GM23338 (cell line): ENCODE measurements at regions not wholly inside any gene's neighbourhood (a gene's known extent, or its start where the extent isn't known, plus 50 kb on each side); places are given as distances from the start of the nearest gene placed in this dataset.

Experiments
- ATAC-seq: fragments of 200-7000 bp; cut with Tn5 transposase; 3 replicates; pipeline ENCODE4 v1.9.1; 2020
- DNase-seq: peaks from one replicate; pipeline ENCODE4 v3.0.0-alpha.2; 2015; ENCODE audit warnings: low spot score
- H2AFZ ChIP-seq: fragments of 200-600 bp; sonication (generic); 2 replicates; pipeline ENCODE4 v1.8.0; 2016; ENCODE audit warnings: antibody characterized with exemption, mild to moderate bottlenecking, moderate library complexity
- H3F3A ChIP-seq: fragments of 200-600 bp; sonication (generic); replicated peaks from 2 replicates; pipeline ENCODE4 v1.8.0; 2017; ENCODE audit warnings: antibody characterized with exemption, mixed run types, low read depth
- H3K27ac ChIP-seq: fragments of 200-600 bp; sonication (generic); 2 replicates; pipeline ENCODE4 v1.6.1; 2016; ENCODE audit warnings: low read depth
- H3K27me3 ChIP-seq: fragments of 200-600 bp; sonication (generic); 2 replicates; pipeline ENCODE4 v1.8.0; 2016; ENCODE audit warnings: mild to moderate bottlenecking, mixed run types, moderate library complexity; ENCODE audit not compliant: insufficient read depth
- H3K36me3 ChIP-seq: fragments of 200-600 bp; sonication (generic); 2 replicates; pipeline ENCODE4 v1.8.0; 2016; ENCODE audit warnings: mild to moderate bottlenecking; ENCODE audit not compliant: insufficient read depth
- H3K4me1 ChIP-seq: fragments of 200-600 bp; sonication (generic); 2 replicates; pipeline ENCODE4 v1.8.0; 2016; ENCODE audit warnings: mild to moderate bottlenecking, moderate library complexity; ENCODE audit not compliant: insufficient read depth
- H3K4me2 ChIP-seq: fragments of 200-600 bp; sonication (generic); 2 replicates; pipeline ENCODE4 v1.7.1; 2017; ENCODE audit warnings: mixed run types
- H3K4me3 ChIP-seq: fragments of 200-600 bp; sonication (generic); 2 replicates; pipeline ENCODE4 v1.6.1; 2016; ENCODE audit warnings: mixed run types
- H3K79me2 ChIP-seq: fragments of 200-600 bp; sonication (generic); replicated peaks from 2 replicates; pipeline ENCODE4 v1.8.0; 2017; ENCODE audit warnings: mild to moderate bottlenecking; ENCODE audit not compliant: insufficient read depth
- H3K9me2 ChIP-seq: fragments of 200-600 bp; sonication (generic); 2 replicates; pipeline ENCODE4 v1.8.0; 2017; ENCODE audit not compliant: insufficient read depth
- H4K20me1 ChIP-seq: fragments of 200-600 bp; sonication (generic); replicated peaks from 2 replicates; pipeline ENCODE4 v1.8.0; 2017; ENCODE audit warnings: mild to moderate bottlenecking; ENCODE audit not compliant: insufficient read depth
- H3K27ac Mint-ChIP-seq: 2 replicates; pipeline ENCODE4 v1.8.0; 2020; ENCODE audit warnings: inconsistent platforms, mild to moderate bottlenecking, moderate library complexity, mixed read lengths
- H3K27me3 Mint-ChIP-seq: 3 replicates; pipeline ENCODE4 v1.8.0; 2022; ENCODE audit warnings: low read depth, mild to moderate bottlenecking, moderate library complexity, mixed read lengths, inconsistent platforms; ENCODE audit not compliant: insufficient read depth, poor library complexity
- H3K36me3 Mint-ChIP-seq: 3 replicates; pipeline ENCODE4 v1.8.0; 2021; ENCODE audit warnings: low read depth, mild to moderate bottlenecking, inconsistent platforms, moderate library complexity, mixed read lengths
- H3K4me1 Mint-ChIP-seq: 3 replicates; pipeline ENCODE4 v1.8.0; 2020; ENCODE audit warnings: mild to moderate bottlenecking, inconsistent platforms, mixed read lengths
- H3K4me3 Mint-ChIP-seq: 3 replicates; pipeline ENCODE4 v1.8.0; 2021; ENCODE audit warnings: moderate library complexity, mild to moderate bottlenecking, inconsistent platforms, mixed read lengths
- H3K9me3 Mint-ChIP-seq: 3 replicates; pipeline ENCODE4 v1.8.0; 2020; ENCODE audit warnings: moderate library complexity, mild to moderate bottlenecking, inconsistent platforms, mixed read lengths
- CREB1 ChIP-seq: fragments of 250-450 bp; sonication (Bioruptor Pico); IDR thresholded peaks from 2 replicates; pipeline ENCODE4 v1.5.0; 2020; ENCODE audit warnings: low read depth, mild to moderate bottlenecking, moderate library complexity
- CTCF ChIP-seq, 2 experiments: fragments of 200-600 bp in 1 of 2; sonication (generic) in 1 of 2; conservative IDR thresholded peaks; 2 replicates each; pipeline versions ENCODE4 v1.5.1 to v1.6.1; 2016 to 2017; ENCODE audit warnings: antibody characterized with exemption in 2 of 2, low read depth in 2 of 2, mild to moderate bottlenecking in 2 of 2, moderate library complexity in 1 of 2
- ETS1 ChIP-seq: IDR thresholded peaks from 2 replicates; pipeline ENCODE4 v1.6.1; 2016; ENCODE audit warnings: antibody characterized with exemption
- EZH2phosphoT487 ChIP-seq: fragments of 200-600 bp; sonication (generic); IDR thresholded peaks from one replicate; pipeline ENCODE4 v1.8.1; 2018; ENCODE audit warnings: antibody characterized with exemption; ENCODE audit not compliant: unreplicated experiment
- NANOG ChIP-seq: IDR thresholded peaks from 2 replicates; pipeline ENCODE4 v1.6.1; 2016; ENCODE audit warnings: antibody characterized with exemption, borderline replicate concordance
- POLR2AphosphoS5 ChIP-seq: IDR thresholded peaks from 2 replicates; pipeline ENCODE4 v1.6.1; 2016; ENCODE audit warnings: antibody characterized with exemption, low read depth
- REST ChIP-seq: IDR thresholded peaks from one replicate; pipeline ENCODE4 v1.6.1; 2018; ENCODE audit warnings: antibody characterized with exemption; ENCODE audit not compliant: unreplicated experiment
- STAT1 ChIP-seq: IDR thresholded peaks from one replicate; pipeline ENCODE4 v1.6.1; 2016; ENCODE audit warnings: antibody characterized with exemption; ENCODE audit not compliant: unreplicated experiment
- ZNF114 ChIP-seq: fragments of 250-450 bp; sonication (Bioruptor Pico); IDR thresholded peaks from 2 replicates; pipeline ENCODE4 v1.5.0; 2020; ENCODE audit warnings: mild to moderate bottlenecking, moderate library complexity
- ZNF331 ChIP-seq: fragments of 250-450 bp; sonication (Bioruptor Pico); IDR thresholded peaks from 2 replicates; pipeline ENCODE4 v1.5.0; 2020; ENCODE audit warnings: low read depth, mild to moderate bottlenecking, moderate library complexity
- ZNF462 ChIP-seq: fragments of 250-450 bp; sonication (Bioruptor Pico); IDR thresholded peaks from 2 replicates; pipeline ENCODE4 v1.5.0; 2020; ENCODE audit warnings: mild to moderate bottlenecking, moderate library complexity

- TF ChIP-seq REST (no peak), NANOG (no peak), CREB1 (no peak), ZNF114 (CRISPR knock-in tag) (no peak), ETS1 (no peak), ZNF331 (CRISPR knock-in tag) (no peak), CTCF (conservative IDR thresholded peaks at IDR 0.05; ENCODE audit: low read depth in 2 of 2) (no peak), STAT1 (no peak)
These were observed 223.0 kb downstream of the UBE2E3 start (continued) for GRCh38 chr2:181203412-181203811.

- Histone ChIP-seq H3K79me2 (no peaks in the 10 kb centered on the region), H3K27ac (no peak overlapping the region), H3K4me3 (no peak overlapping the region), H3K27me3 (no peaks in the 10 kb centered on the region), H3K4me1 (no peaks in the 10 kb centered on the region), H2AFZ (no peak overlapping the region), H3K4me2 (no peak overlapping the region), H3F3A (no peaks in the 10 kb centered on the region), H4K20me1 (no peaks in the 10 kb centered on the region), H3K9me2 (peaks cover 2% of the 10 kb centered on the region; the same call in 1 of the 2 replicates), H3K36me3 (peaks cover 5% of the 10 kb centered on the region; the same call in 1 of the 2 replicates)
- ATAC-seq, result no peak
- no peak overlapping the region for H3K4me3 Mint-ChIP-seq
- no peak for DNase-seq
- peaks cover 1% of the 10 kb centered on the region for H3K27me3 Mint-ChIP-seq
- peaks cover 13% of the 10 kb centered on the region for H3K36me3 Mint-ChIP-seq
- H3K27ac Mint-ChIP-seq, result no peak overlapping the region
- H3K4me1 Mint-ChIP-seq, result no peaks in the 10 kb centered on the region
- peaks cover 17% of the 10 kb centered on the region for H3K9me3 Mint-ChIP-seq
- no peak for TF ChIP-seq CTCF (conservative IDR thresholded peaks at IDR 0.05; ENCODE audit: low read depth in 2 of 2)
- no peak for TF ChIP-seq STAT1
- TF ChIP-seq EZH2phosphoT487, result no peak
- TF ChIP-seq POLR2AphosphoS5, result no peak
- TF ChIP-seq ZNF462 (CRISPR knock-in tag), result no peak
- TF ChIP-seq CREB1, result no peak
These were observed 223.5 kb downstream of the UBE2E3 start for GRCh38 chr2:181203916-181204315.
